NB4 (cell line): ENCODE measurements at regions not wholly inside any gene's neighbourhood (a gene's known extent, or its start where the extent isn't known, plus 50 kb on each side); places are given as distances from the start of the nearest gene placed in this dataset.

Experiments
- DNase-seq: peaks from one replicate; pipeline ENCODE4 v3.0.0; 2010; ENCODE audit warnings: low read depth
- H3K4me3 ChIP-seq: one replicate; pipeline ENCODE4 v1.5.1; 2011; ENCODE audit warnings: mild to moderate bottlenecking, low read depth, low read length, moderate library complexity
- MYC ChIP-seq: IDR thresholded peaks from 2 replicates; pipeline ENCODE4 v1.6.1; 2011; ENCODE audit warnings: low read depth, low read length
- POLR2A ChIP-seq: IDR thresholded peaks from 2 replicates; pipeline ENCODE4 v1.6.1; 2011; ENCODE audit warnings: mild to moderate bottlenecking; ENCODE audit not compliant: insufficient read length; ENCODE audit errors: extremely low read depth
- TF ChIP-seq, protein P1 (sequence below): IDR thresholded peaks from 2 replicates; pipeline ENCODE4 v1.6.1; 2011; ENCODE audit warnings: low read depth, low read length
- TF ChIP-seq, protein P2 (sequence below): IDR thresholded peaks from one replicate; pipeline ENCODE4 v1.5.1; 2012; ENCODE audit warnings: low read depth, low read length

DNA sequence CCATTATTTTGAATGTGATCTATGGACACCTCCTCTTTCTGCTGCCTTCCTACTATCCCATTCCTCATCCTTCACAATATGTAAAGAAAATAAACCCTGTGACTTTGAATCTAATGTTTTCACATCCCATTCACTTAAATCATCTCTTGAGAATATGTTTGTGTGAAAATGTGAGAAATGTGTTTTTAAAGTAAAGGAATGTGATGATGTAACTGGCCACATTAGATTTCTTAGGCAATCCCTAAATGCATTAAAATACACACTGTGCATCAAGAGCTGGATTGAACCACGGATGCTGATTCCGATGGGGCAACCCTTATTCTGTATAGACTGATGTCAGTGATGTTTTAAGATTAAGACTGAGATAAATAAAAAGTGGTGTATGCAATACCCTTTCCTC, 558.9 kb upstream of the TENM3 start:
- H3K4me3 ChIP-seq = no peak overlapping the region
- no peak for DNase-seq
- TF ChIP-seq, protein P1, sequence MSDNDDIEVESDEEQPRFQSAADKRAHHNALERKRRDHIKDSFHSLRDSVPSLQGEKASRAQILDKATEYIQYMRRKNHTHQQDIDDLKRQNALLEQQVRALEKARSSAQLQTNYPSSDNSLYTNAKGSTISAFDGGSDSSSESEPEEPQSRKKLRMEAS = no peak
- TF ChIP-seq POLR2A (no peak), MYC (no peak)
- TF ChIP-seq, protein P2, sequence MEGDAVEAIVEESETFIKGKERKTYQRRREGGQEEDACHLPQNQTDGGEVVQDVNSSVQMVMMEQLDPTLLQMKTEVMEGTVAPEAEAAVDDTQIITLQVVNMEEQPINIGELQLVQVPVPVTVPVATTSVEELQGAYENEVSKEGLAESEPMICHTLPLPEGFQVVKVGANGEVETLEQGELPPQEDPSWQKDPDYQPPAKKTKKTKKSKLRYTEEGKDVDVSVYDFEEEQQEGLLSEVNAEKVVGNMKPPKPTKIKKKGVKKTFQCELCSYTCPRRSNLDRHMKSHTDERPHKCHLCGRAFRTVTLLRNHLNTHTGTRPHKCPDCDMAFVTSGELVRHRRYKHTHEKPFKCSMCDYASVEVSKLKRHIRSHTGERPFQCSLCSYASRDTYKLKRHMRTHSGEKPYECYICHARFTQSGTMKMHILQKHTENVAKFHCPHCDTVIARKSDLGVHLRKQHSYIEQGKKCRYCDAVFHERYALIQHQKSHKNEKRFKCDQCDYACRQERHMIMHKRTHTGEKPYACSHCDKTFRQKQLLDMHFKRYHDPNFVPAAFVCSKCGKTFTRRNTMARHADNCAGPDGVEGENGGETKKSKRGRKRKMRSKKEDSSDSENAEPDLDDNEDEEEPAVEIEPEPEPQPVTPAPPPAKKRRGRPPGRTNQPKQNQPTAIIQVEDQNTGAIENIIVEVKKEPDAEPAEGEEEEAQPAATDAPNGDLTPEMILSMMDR = no peak

DNA sequence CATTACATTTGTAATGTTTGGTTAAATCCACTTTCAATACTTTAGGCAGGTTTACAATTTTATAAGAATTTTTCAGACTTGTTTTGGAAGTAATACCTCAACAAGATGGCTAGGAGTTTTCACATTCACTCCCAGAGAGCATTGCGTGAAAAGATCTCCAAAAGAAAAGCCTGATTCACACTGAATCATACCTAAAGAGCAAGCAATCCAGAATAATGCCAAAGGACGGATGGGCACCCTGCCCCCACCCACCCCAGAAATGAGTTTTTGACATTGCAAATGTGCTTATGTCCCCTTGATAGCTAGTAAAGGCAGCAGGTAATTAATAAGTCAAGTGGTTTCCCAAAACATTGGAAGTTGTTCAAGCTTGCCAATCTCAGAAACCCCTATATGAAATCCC, 557.7 kb upstream of the TENM3 start:
- TF ChIP-seq MYC (no peak), POLR2A (no peak)
- TF ChIP-seq, protein P1 = no peak
- DNase-seq = no peak
- H3K4me3 ChIP-seq = no peak overlapping the region

DNA sequence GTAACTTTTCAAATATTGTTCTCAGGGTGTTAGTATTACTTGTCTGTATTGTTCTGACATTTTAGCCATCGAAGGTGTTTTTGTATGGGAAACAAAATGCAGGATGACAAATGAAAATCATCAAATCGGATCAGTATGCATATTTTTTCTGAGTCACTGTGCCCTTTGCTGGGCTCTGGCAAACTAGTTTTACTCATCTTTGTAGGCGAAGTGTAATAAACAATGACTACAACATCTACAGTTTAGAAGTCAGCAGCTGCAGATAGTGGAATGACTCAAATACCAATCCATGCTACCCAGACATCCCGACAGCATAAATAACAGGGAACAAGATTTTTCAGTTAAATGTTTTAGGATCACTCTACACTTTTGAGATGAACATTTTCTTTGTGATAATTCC, 557.3 kb upstream of the TENM3 start:
- H3K4me3 ChIP-seq = no peak overlapping the region
- TF ChIP-seq, protein P2 = no peak
- TF ChIP-seq MYC (no peak), POLR2A (no peak)
- TF ChIP-seq, protein P1 = no peak
- no peak for DNase-seq

DNA sequence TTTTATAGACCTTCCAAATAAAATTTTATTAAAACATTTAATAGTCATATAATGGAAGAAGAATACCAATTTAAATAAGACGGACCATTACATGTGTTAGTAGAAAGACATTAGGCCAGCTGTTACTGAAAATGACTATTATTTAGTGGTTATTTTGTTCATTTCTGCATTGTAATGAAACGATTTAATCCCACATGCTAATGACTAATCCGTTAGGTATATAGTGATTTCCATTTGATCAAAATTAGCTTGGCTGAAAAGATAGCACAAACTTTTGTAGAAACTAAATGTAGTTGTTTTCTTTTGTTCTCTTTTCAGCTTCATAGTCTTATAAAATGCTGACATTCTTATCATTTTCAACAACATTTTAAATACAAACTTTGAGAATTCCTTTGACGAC, 556.1 kb upstream of the TENM3 start:
- DNase-seq = no peak
- H3K4me3 ChIP-seq = no peak overlapping the region
- TF ChIP-seq, protein P2 = no peak
- no peak for TF ChIP-seq POLR2A
- TF ChIP-seq, protein P1 = no peak
- no peak for TF ChIP-seq MYC

DNA sequence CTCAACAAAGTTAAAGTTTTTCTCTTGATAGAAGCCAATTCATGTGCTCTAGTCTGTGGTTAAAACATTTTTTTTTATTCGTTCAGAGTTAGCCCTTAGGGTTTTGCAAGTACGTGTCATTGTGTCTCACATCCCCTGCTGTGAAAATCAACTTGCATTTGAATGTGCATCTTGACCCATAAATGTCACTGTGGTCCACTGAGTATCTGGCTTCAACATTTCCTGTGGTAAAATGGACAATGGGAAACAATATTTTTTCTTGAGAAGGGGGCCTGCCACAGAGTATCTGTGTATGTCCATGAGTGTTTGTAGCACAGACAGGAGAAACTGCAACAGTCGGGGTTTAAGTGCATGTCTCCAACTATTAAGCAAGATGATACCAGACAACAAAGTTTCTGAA, 554.8 kb upstream of the TENM3 start:
- no peak for DNase-seq
- H3K4me3 ChIP-seq = no peak overlapping the region
- TF ChIP-seq MYC (no peak), POLR2A (no peak)
- TF ChIP-seq, protein P2 = no peak
- TF ChIP-seq, protein P1 = no peak

DNA sequence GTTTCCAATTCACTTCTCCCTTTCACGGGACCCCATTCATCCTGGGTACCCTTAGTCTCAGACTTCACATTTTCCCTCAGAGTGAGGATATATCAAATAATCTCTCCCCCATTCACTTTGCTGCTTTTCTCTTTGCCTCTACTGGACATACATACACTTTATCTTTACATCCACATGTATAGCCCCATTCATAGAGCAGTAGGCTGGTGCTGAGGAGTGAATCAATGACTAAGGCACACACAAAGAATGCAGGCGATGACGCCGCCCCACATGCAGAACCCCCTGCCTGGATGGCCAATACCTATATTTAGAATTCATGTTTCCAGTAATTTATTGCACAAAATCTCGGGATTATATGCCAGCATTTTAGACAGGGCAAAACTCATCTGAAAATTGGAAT, 554.3 kb upstream of the TENM3 start:
- DNase-seq = no peak
- TF ChIP-seq MYC = no peak
- TF ChIP-seq POLR2A = no peak
- TF ChIP-seq, protein P1 = no peak
- TF ChIP-seq, protein P2 = no peak

More for the DNA sequence above, 554.3 kb upstream of the TENM3 start:
- no peak overlapping the region for H3K4me3 ChIP-seq
